ENCODE measurements at regions not wholly inside any gene's neighbourhood (a gene's known extent, or its start where the extent isn't known, plus 50 kb on each side); places are given as distances from the start of the nearest gene placed in this dataset.

GRCh38 chr6:165968408-165968807 lies 199.2 kb downstream of the TBXT start:
- Histone ChIP-seq H3K4me1 (no peaks in the 10 kb centered on the region), H3K9me3 (no peaks in the 10 kb centered on the region), H3K27ac (no peak overlapping the region), H3K36me3 (no peaks in the 10 kb centered on the region), H3K4me3 (no peak overlapping the region), H3K27me3 (no peaks in the 10 kb centered on the region)
- TF ChIP-seq CTCF (IDR thresholded peaks at IDR 0.05) (no peak), POLR2A (IDR thresholded peaks at IDR 0.05) (no peak)
- DNase-seq (no peak), ATAC-seq (no peak)
- intact Hi-C loops (cut with DNase I): no loop called here
- WGBS (ENCODE audit: insufficient coverage, low coverage, low lambda C conversion rate, missing lambda C conversion rate): 37% methylated on average over 3 of the region's 3 CpGs

GRCh38 chr6:165967810-165968407 lies 199.7 kb downstream of the TBXT start:
- Histone ChIP-seq H3K36me3 (no peaks in the 10 kb centered on the region), H3K27me3 (no peaks in the 10 kb centered on the region), H3K4me3 (no peak overlapping the region), H3K27ac (no peak overlapping the region), H3K4me1 (no peaks in the 10 kb centered on the region), H3K9me3 (no peaks in the 10 kb centered on the region)
- DNase-seq (no peak), ATAC-seq (no peak)
- WGBS (ENCODE audit: insufficient coverage, low coverage, low lambda C conversion rate, missing lambda C conversion rate): 48% methylated on average over 5 of the region's 5 CpGs
- TF ChIP-seq CTCF (IDR thresholded peaks at IDR 0.05) (no peak), POLR2A (IDR thresholded peaks at IDR 0.05) (no peak)
- intact Hi-C loops (cut with DNase I): no loop called here

- H3K4me3 ChIP-seq: no peak overlapping the region
- H3K36me3 ChIP-seq: no peaks in the 10 kb centered on the region
- DNase-seq: no peak
- TF ChIP-seq CTCF (IDR thresholded peaks at IDR 0.05) (no peak), POLR2A (IDR thresholded peaks at IDR 0.05) (no peak)
- intact Hi-C loops (cut with DNase I): no loop called here
- H3K27ac ChIP-seq: no peak overlapping the region
- H3K9me3 ChIP-seq: no peaks in the 10 kb centered on the region
- no peak for ATAC-seq
- no peaks in the 10 kb centered on the region for H3K27me3 ChIP-seq
- no peaks in the 10 kb centered on the region for H3K4me1 ChIP-seq
- 42% methylated on average over 4 of the region's 6 CpGs for WGBS (ENCODE audit: insufficient coverage, low coverage, low lambda C conversion rate, missing lambda C conversion rate)
Observed at GRCh38 chr6:165963750-165964149, 203.9 kb downstream of the TBXT start.

- DNase-seq: no peak
- H3K27ac ChIP-seq: no peak overlapping the region
- H3K36me3 ChIP-seq: no peaks in the 10 kb centered on the region
- WGBS (ENCODE audit: insufficient coverage, low coverage, low lambda C conversion rate, missing lambda C conversion rate): 54% methylated on average over 7 of the region's 7 CpGs
- no peaks in the 10 kb centered on the region for H3K27me3 ChIP-seq
- no peaks in the 10 kb centered on the region for H3K9me3 ChIP-seq
- no peaks in the 10 kb centered on the region for H3K4me1 ChIP-seq
- intact Hi-C loops (cut with DNase I): no loop called here
- TF ChIP-seq POLR2A (IDR thresholded peaks at IDR 0.05): no peak
- no peak for TF ChIP-seq CTCF (IDR thresholded peaks at IDR 0.05)
- no peak overlapping the region for H3K4me3 ChIP-seq
- ATAC-seq: no peak
Observed at GRCh38 chr6:165962366-165962765, 205.3 kb downstream of the TBXT start.

GRCh38 chr6:165961233-165961632 lies 206.4 kb downstream of the TBXT start:
- Histone ChIP-seq H3K36me3 (no peaks in the 10 kb centered on the region), H3K4me3 (no peak overlapping the region), H3K27ac (no peak overlapping the region), H3K9me3 (no peaks in the 10 kb centered on the region), H3K27me3 (no peaks in the 10 kb centered on the region), H3K4me1 (no peaks in the 10 kb centered on the region)
- no peak for ATAC-seq
- no peak for DNase-seq
- WGBS (ENCODE audit: insufficient coverage, low coverage, low lambda C conversion rate, missing lambda C conversion rate): 51% methylated on average over 9 of the region's 12 CpGs
- TF ChIP-seq POLR2A (IDR thresholded peaks at IDR 0.05) (no peak), CTCF (IDR thresholded peaks at IDR 0.05) (no peak)
- intact Hi-C loops (cut with DNase I): no loop called here

Data from right lobe of liver (tissue), 6 donors.